Loucy (cell line): ENCODE measurements at regions not wholly inside any gene's neighbourhood (a gene's known extent, or its start where the extent isn't known, plus 50 kb on each side); places are given as distances from the start of the nearest gene placed in this dataset.

Source experiments
- H2AFZ ChIP-seq: fragments of 200-600 bp; sonication (generic); 2 replicates; pipeline ENCODE4 v1.6.0; 2016; ENCODE audit warnings: antibody characterized with exemption, mild to moderate bottlenecking, low read length, moderate library complexity
- H3F3A ChIP-seq: fragments of 200-600 bp; 2 replicates; pipeline ENCODE4 v1.6.0; 2016; ENCODE audit warnings: antibody characterized with exemption, low read depth, mild to moderate bottlenecking
- H3K27me3 ChIP-seq: fragments of 200-600 bp; sonication (generic); 2 replicates; pipeline ENCODE4 v1.6.1; 2014; ENCODE audit warnings: low read length, mild to moderate bottlenecking; ENCODE audit not compliant: insufficient read depth, poor library complexity, severe bottlenecking
- H3K36me3 ChIP-seq: fragments of 200-600 bp; sonication (generic); 2 replicates; pipeline ENCODE4 v1.6.1; 2016; ENCODE audit warnings: low read length; ENCODE audit not compliant: insufficient read depth
- H3K4me1 ChIP-seq: fragments of 200-600 bp; sonication (generic); 2 replicates; pipeline ENCODE4 v1.5.1; 2014; ENCODE audit warnings: low read length, mild to moderate bottlenecking; ENCODE audit not compliant: insufficient read depth, poor library complexity, severe bottlenecking
- H3K4me2 ChIP-seq: fragments of 200-600 bp; sonication (generic); 2 replicates; pipeline ENCODE4 v1.6.0; 2014; ENCODE audit warnings: antibody characterized with exemption, low read length, low read depth, mild to moderate bottlenecking; ENCODE audit not compliant: poor library complexity, severe bottlenecking
- H3K4me3 ChIP-seq: fragments of 200-600 bp; sonication (generic); 2 replicates; pipeline ENCODE4 v1.5.1; 2014; ENCODE audit warnings: low read length, mild to moderate bottlenecking, mixed read lengths; ENCODE audit not compliant: poor library complexity, severe bottlenecking
- H3K79me2 ChIP-seq: fragments of 200-600 bp; sonication (generic); 2 replicates; pipeline ENCODE4 v1.6.1; 2014; ENCODE audit warnings: low read length; ENCODE audit not compliant: insufficient read depth
- H3K9ac ChIP-seq: fragments of 200-600 bp; sonication (generic); 2 replicates; pipeline ENCODE4 v1.6.0; 2014; ENCODE audit warnings: mild to moderate bottlenecking, low read depth, low read length, moderate library complexity; ENCODE audit not compliant: poor library complexity, severe bottlenecking
- H3K9me2 ChIP-seq: fragments of 200-600 bp; sonication (generic); replicated peaks from 2 replicates; pipeline ENCODE4 v1.6.1; 2016; ENCODE audit warnings: low read depth, low read length, mixed read lengths
- H3K9me3 ChIP-seq: fragments of 200-600 bp; sonication (generic); 2 replicates; pipeline ENCODE4 v1.6.1; 2014; ENCODE audit warnings: mild to moderate bottlenecking, antibody characterized with exemption, low read length, low read depth; ENCODE audit not compliant: insufficient read depth
- H4K20me1 ChIP-seq: fragments of 200-600 bp; sonication (generic); 2 replicates; pipeline ENCODE4 v1.6.0; 2014; ENCODE audit warnings: antibody characterized with exemption, low read length, mild to moderate bottlenecking; ENCODE audit not compliant: insufficient read depth, poor library complexity, severe bottlenecking
- EZH2phosphoT487 ChIP-seq: fragments of 200-600 bp; IDR thresholded peaks from 2 replicates; pipeline ENCODE4 v1.6.1; 2018; ENCODE audit warnings: antibody characterized with exemption, mild to moderate bottlenecking, moderate library complexity, borderline replicate concordance
- TF ChIP-seq, protein P1 (sequence below): fragments of 200-600 bp; sonication (generic); conservative IDR thresholded peaks from 2 replicates; pipeline ENCODE4 v1.5.1; 2014; ENCODE audit warnings: mild to moderate bottlenecking, antibody characterized with exemption, low read length

DNA sequence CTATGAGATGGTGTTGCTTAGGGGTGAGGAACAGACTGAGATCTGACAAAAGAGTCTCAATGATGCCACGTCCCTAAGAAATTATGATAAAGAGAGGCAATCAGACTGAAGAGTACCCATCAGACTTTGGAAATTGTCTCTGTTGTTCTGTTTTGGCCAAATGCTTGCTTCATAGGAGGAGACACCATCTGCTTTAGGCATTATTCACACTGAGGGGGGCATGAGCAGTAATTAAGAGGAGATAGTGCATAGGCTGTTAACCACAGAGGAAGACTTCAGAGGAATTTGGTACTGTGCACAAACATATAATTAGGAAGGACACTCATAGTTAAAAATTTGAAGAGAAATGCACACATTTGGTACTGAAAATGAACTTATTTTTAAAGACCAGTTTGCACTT is 190.7 kb downstream of the FAM170A start:
- TF ChIP-seq, protein P1, sequence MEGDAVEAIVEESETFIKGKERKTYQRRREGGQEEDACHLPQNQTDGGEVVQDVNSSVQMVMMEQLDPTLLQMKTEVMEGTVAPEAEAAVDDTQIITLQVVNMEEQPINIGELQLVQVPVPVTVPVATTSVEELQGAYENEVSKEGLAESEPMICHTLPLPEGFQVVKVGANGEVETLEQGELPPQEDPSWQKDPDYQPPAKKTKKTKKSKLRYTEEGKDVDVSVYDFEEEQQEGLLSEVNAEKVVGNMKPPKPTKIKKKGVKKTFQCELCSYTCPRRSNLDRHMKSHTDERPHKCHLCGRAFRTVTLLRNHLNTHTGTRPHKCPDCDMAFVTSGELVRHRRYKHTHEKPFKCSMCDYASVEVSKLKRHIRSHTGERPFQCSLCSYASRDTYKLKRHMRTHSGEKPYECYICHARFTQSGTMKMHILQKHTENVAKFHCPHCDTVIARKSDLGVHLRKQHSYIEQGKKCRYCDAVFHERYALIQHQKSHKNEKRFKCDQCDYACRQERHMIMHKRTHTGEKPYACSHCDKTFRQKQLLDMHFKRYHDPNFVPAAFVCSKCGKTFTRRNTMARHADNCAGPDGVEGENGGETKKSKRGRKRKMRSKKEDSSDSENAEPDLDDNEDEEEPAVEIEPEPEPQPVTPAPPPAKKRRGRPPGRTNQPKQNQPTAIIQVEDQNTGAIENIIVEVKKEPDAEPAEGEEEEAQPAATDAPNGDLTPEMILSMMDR, result no peak
- no peak for TF ChIP-seq EZH2phosphoT487

DNA sequence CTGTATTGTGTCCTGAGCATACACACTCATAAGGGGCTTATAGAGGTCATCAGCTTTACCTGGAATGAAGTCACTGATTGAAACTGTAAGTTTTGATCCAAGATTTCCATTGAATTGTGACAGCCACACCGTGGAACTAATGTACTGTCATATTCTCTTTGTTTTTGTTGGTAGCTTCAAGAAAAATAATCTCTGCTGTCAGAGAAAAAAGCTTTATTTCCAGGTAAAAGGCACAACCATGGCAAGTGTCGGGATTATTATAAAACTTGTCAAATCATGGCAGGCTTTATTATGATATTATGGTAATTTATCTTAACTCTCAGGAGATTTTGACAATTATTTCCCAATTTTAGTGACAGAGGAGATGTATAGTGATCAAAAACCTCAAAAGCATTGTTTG is 191.2 kb downstream of the FAM170A start:
- Histone ChIP-seq H3K4me2 (no peak overlapping the region), H4K20me1 (no peaks in the 10 kb centered on the region), H3K4me3 (no peak overlapping the region), H3K9ac (no peak overlapping the region), H3F3A (no peaks in the 10 kb centered on the region), H3K9me3 (no peaks in the 10 kb centered on the region), H3K27me3 (no peaks in the 10 kb centered on the region), H3K9me2 (no peaks in the 10 kb centered on the region), H2AFZ (no peak overlapping the region), H3K36me3 (no peaks in the 10 kb centered on the region), H3K79me2 (no peaks in the 10 kb centered on the region), H3K4me1 (no peaks in the 10 kb centered on the region)
- TF ChIP-seq, protein P1, result no peak
- TF ChIP-seq EZH2phosphoT487, result no peak

More for the DNA sequence above, 190.7 kb downstream of the FAM170A start:
- Histone ChIP-seq H3K79me2 (no peaks in the 10 kb centered on the region), H4K20me1 (no peaks in the 10 kb centered on the region), H3K9me2 (no peaks in the 10 kb centered on the region), H2AFZ (no peak overlapping the region), H3K27me3 (no peaks in the 10 kb centered on the region), H3K4me3 (no peak overlapping the region), H3K9me3 (no peaks in the 10 kb centered on the region), H3K4me1 (no peaks in the 10 kb centered on the region), H3K9ac (no peak overlapping the region), H3K36me3 (no peaks in the 10 kb centered on the region), H3F3A (no peaks in the 10 kb centered on the region), H3K4me2 (no peak overlapping the region)

DNA sequence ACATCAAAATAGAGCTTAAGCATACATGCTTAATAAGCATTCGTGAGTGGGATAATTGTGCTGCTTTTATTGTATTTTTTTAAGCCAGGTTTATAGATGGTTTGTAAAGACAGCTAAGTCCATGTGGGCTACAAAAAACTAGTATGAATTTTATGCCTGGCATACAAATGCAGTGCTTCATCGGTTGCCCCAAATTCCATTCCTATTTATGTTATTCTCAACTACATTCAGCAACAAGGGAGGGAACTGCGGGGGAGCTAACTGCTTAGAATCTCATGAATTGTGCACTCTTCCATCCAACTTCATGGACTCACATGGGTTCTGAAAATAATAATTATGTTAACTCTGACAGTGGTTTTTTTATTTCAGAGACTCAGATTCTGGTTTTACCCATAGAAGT is 199.2 kb downstream of the FAM170A start:
- H3F3A ChIP-seq, result no peaks in the 10 kb centered on the region
- no peaks in the 10 kb centered on the region for H3K79me2 ChIP-seq
- H4K20me1 ChIP-seq, result no peaks in the 10 kb centered on the region
- H3K9me2 ChIP-seq, result no peaks in the 10 kb centered on the region
- H3K4me2 ChIP-seq, result no peak overlapping the region
- no peaks in the 10 kb centered on the region for H3K9me3 ChIP-seq
- H3K9ac ChIP-seq, result no peak overlapping the region
- no peaks in the 10 kb centered on the region for H3K36me3 ChIP-seq
- TF ChIP-seq, protein P1, result no peak
- no peak for TF ChIP-seq EZH2phosphoT487
- no peaks in the 10 kb centered on the region for H3K27me3 ChIP-seq
- H3K4me1 ChIP-seq, result no peaks in the 10 kb centered on the region
- no peak overlapping the region for H2AFZ ChIP-seq
- H3K4me3 ChIP-seq, result no peak overlapping the region
